Brain microvascular endothelial cell (primary cell): ENCODE measurements at regions not wholly inside any gene's neighbourhood (a gene's known extent, or its start where the extent isn't known, plus 50 kb on each side); places are given as distances from the start of the nearest gene placed in this dataset.

ENCODE experiments used
- DNase-seq: peaks from one replicate; pipeline ENCODE4 v3.0.0-alpha.2; 2020
- H3K27ac ChIP-seq: fragments of 250-450 bp; sonication (Bioruptor Pico); 2 replicates; pipeline ENCODE4 v1.5.1; 2020; ENCODE audit warnings: mild to moderate bottlenecking, moderate library complexity
- H3K27me3 ChIP-seq: fragments of 250-450 bp; sonication (Bioruptor Pico); replicated peaks from 2 replicates; pipeline ENCODE4 v1.5.1; 2020; ENCODE audit warnings: mild to moderate bottlenecking
- H3K36me3 ChIP-seq: fragments of 250-450 bp; sonication (Bioruptor Pico); replicated peaks from 2 replicates; pipeline ENCODE4 v1.5.1; 2020; ENCODE audit warnings: mild to moderate bottlenecking
- H3K4me3 ChIP-seq: 2 replicates; pipeline ENCODE4 v1.5.1; 2011; ENCODE audit warnings: low read depth, mild to moderate bottlenecking, control low read depth, low read length, moderate library complexity
- CTCF ChIP-seq: IDR thresholded peaks from 2 replicates; pipeline ENCODE4 v1.5.1; 2011; ENCODE audit warnings: low read depth, mild to moderate bottlenecking, moderate library complexity, low read length, control low read depth, inconsistent platforms; ENCODE audit errors: missing control alignments
- in situ Hi-C: cut with HindIII; loops from 2 replicates; pipeline ENCODE4 v1.10.0; 2017; ENCODE audit warnings: low sequenced_read_pairs, low pct_ligation_motif_present

- no peak for DNase-seq
- H3K36me3 ChIP-seq: no peaks in the 10 kb centered on the region
- TF ChIP-seq CTCF: no peak
- no peak overlapping the region for H3K27ac ChIP-seq
- no peaks in the 10 kb centered on the region for H3K27me3 ChIP-seq
- in situ Hi-C loops: no loop called here
- no peak overlapping the region for H3K4me3 ChIP-seq
Measured at GRCh38 chr14:104239185-104239775, 100.9 kb downstream of the KIF26A start.

- DNase-seq: no peak
- in situ Hi-C loops: no loop called here
- no peaks in the 10 kb centered on the region for H3K36me3 ChIP-seq
- TF ChIP-seq CTCF: no peak
- no peaks in the 10 kb centered on the region for H3K27me3 ChIP-seq
- H3K27ac ChIP-seq: no peak overlapping the region
- no peak overlapping the region for H3K4me3 ChIP-seq
Measured at GRCh38 chr14:104239861-104240301, 101.5 kb downstream of the KIF26A start.

- no peak for DNase-seq
- in situ Hi-C loops: no loop called here
- H3K27ac ChIP-seq: no peak overlapping the region
- H3K4me3 ChIP-seq: no peak overlapping the region
- H3K27me3 ChIP-seq: no peaks in the 10 kb centered on the region
- no peak for TF ChIP-seq CTCF
- no peaks in the 10 kb centered on the region for H3K36me3 ChIP-seq
Measured at GRCh38 chr14:104240434-104241157, 102.2 kb downstream of the KIF26A start.

- in situ Hi-C loops: no loop called here
- Histone ChIP-seq H3K36me3 (no peaks in the 10 kb centered on the region), H3K4me3 (no peak overlapping the region), H3K27me3 (no peaks in the 10 kb centered on the region), H3K27ac (no peak overlapping the region)
- no peak for DNase-seq
- TF ChIP-seq CTCF: no peak
Measured at GRCh38 chr14:104243200-104243599, 104.8 kb downstream of the KIF26A start.

- no peak for TF ChIP-seq CTCF
- no peak for DNase-seq
- no peaks in the 10 kb centered on the region for H3K36me3 ChIP-seq
- in situ Hi-C loops: no loop called here
- no peaks in the 10 kb centered on the region for H3K27me3 ChIP-seq
- H3K4me3 ChIP-seq: no peak overlapping the region
- no peak overlapping the region for H3K27ac ChIP-seq
Measured at GRCh38 chr14:104244221-104245011, 106.0 kb downstream of the KIF26A start.
